GM06990 (cell line): ENCODE measurements at regions not wholly inside any gene's neighbourhood (a gene's known extent, or its start where the extent isn't known, plus 50 kb on each side); places are given as distances from the start of the nearest gene placed in this dataset.
A peak's percentile ranks its signal among the peaks of the same experiment; 100 is the strongest.
"Not testable (repeated sequence)": the region's sequence is repeated elsewhere in the genome, so short reads cannot be mapped to it uniquely, and the experiment has no call there.

Source experiments
- DNase-seq: peaks from one replicate; pipeline ENCODE4 v3.0.0-alpha.2; 2011; ENCODE audit not compliant: insufficient read length; ENCODE audit errors: extremely low read depth
- H3K27me3 ChIP-seq: replicated peaks from 2 replicates; pipeline ENCODE4 v1.6.0; 2011; ENCODE audit warnings: low read length; ENCODE audit not compliant: control insufficient read depth, insufficient read depth
- H3K36me3 ChIP-seq: 2 replicates; pipeline ENCODE4 v1.5.1; 2011; ENCODE audit warnings: low read length; ENCODE audit not compliant: control insufficient read depth, insufficient read depth
- H3K4me3 ChIP-seq: replicated peaks from 2 replicates; pipeline ENCODE4 v1.5.1; 2011; ENCODE audit warnings: low read depth, mild to moderate bottlenecking, control low read depth, low read length
- TF ChIP-seq, protein P1 (sequence below): IDR thresholded peaks from 2 replicates; pipeline ENCODE4 v1.5.1; 2011; ENCODE audit warnings: low read length, control low read depth, mild to moderate bottlenecking, inconsistent platforms; ENCODE audit not compliant: insufficient read depth, poor library complexity, severe bottlenecking

DNA sequence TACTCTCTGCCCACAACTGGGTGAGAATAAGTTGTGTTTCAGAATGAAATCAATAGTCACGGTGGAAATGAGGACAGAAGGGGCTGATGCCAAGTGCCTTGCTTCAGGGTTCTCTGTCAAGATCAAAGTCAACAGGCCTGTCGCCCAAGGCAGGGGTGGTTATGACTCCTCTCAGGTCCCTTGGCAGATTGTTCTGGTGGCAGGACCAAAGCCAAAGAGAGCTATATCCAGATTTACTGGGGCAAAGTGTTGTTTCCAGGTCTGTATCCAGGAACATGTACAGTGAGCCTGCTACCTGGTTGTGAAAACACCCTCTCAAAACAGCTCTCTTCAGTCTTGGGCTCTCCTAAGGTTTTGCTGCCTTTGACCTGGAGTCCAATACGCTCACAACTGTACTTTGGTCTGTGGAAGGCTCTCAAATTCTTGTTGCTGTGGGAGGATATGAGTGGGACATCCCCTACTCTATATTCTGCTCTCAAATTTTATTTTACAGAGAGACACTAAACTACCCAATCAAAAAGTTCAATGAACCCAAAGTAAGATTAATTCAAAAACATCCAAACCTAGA, 175.1 kb upstream of the ETV3 start:
- Histone ChIP-seq H3K27me3 (no peaks in the 10 kb centered on the region), H3K4me3 (no peak overlapping the region), H3K36me3 (no peaks in the 10 kb centered on the region)
- no peak for DNase-seq
- TF ChIP-seq, protein P1, sequence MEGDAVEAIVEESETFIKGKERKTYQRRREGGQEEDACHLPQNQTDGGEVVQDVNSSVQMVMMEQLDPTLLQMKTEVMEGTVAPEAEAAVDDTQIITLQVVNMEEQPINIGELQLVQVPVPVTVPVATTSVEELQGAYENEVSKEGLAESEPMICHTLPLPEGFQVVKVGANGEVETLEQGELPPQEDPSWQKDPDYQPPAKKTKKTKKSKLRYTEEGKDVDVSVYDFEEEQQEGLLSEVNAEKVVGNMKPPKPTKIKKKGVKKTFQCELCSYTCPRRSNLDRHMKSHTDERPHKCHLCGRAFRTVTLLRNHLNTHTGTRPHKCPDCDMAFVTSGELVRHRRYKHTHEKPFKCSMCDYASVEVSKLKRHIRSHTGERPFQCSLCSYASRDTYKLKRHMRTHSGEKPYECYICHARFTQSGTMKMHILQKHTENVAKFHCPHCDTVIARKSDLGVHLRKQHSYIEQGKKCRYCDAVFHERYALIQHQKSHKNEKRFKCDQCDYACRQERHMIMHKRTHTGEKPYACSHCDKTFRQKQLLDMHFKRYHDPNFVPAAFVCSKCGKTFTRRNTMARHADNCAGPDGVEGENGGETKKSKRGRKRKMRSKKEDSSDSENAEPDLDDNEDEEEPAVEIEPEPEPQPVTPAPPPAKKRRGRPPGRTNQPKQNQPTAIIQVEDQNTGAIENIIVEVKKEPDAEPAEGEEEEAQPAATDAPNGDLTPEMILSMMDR = no peak

DNA sequence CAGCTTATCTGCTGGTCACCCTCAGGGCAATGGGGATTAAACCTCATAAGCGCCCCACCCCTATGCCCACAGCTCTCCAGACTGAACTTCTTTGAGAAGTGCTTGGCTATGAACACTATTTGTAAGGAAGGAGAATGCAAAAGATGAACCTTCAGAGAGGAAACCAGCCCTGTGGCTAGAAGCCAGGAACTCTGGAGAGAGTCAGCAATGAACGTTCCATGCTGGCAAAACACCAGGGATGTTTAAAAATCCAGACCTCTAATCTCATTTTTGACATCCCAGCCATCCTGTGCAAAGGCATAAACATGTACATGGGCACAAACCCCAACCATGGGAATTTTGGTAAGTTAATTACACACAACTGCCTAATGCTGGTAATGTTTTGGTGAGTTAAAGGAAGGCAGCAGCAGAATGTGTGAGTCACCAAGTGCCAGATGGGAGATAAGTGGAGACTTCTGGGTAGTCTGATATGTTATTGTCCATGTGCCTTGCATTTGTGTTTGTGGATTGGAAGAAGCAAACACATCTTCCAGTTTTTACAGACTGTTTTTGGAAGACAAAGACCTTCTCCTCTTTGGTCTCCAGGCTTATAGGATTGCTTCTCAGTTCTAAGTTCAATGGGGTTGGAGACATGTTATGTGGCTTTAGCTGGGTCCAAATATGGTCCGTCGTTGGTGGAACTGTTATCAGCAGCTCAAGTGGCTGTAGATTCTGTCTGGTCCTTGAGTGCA, 174.1 kb upstream of the ETV3 start:
- no peaks in the 10 kb centered on the region for H3K36me3 ChIP-seq
- no peaks in the 10 kb centered on the region for H3K27me3 ChIP-seq
- TF ChIP-seq, protein P1 = no peak
- DNase-seq = no peak
- no peak overlapping the region for H3K4me3 ChIP-seq

DNA sequence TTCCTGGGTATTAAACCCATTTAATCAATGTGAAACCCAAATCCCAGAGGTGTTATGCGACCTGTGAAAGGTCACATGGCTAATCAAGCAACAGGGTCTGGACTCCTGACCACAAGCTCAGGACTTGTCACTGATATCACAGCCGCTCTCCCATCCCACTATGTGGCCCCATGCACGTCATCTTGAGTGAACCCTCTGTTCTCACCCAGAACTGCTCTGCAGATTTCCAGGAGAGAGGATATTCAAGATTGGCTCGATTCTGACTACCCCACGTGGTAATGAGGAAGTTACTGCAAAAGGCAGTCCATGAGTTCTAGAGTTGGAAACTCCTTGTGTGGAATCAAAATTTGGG, 173.5 kb upstream of the ETV3 start:
- Histone ChIP-seq H3K4me3 (no peak overlapping the region), H3K27me3 (no peaks in the 10 kb centered on the region), H3K36me3 (no peaks in the 10 kb centered on the region)
- TF ChIP-seq, protein P1 = no peak
- DNase-seq = no peak

DNA sequence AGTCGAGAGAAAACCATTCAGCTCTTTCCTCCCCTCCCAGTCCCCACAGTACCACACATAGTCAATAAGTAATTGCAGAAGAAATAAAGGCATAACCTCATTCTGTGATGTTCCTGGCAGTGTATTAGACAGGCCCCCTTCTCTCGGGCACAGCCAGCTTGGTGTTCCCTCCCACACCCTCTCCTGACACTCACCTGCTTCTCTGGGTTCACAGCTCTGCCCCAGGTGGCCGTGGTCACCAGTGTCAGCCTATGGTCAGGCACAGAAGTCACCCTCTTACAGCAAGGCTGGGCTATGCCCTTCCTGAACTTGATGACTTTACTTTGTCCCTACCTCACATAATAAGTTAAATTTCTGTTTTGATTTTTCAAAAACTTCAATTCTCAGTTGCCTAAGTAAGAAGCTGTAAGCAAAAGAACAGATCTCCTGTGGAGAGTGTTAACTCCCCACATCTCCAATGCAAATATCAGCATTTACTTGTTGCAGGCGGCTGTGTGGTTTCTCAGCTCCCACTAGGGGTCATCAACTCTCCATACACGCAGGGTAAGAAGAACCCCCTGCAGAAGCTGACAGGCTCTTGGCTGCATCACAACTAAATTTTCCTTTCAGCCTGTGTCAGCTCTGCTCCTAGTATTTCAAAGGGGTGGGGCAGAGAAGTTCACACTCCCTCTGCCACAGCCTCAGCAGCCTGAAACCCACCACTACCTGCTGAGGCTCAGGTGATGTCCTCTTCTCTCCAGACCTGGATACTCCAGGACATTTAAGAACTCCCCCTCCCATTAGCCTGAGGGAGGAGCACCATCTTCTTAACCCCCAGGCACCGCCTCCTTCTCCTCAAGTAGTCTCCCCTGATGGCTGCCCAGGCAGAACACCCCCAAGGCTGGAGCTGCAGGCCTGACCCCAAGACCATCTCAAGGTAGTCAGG, 172.9 kb upstream of the ETV3 start:
- H3K27me3 ChIP-seq, H3K36me3 ChIP-seq, H3K4me3 ChIP-seq, DNase-seq: not testable (repeated sequence)
- TF ChIP-seq, protein P1 = peak; percentile 41

DNA sequence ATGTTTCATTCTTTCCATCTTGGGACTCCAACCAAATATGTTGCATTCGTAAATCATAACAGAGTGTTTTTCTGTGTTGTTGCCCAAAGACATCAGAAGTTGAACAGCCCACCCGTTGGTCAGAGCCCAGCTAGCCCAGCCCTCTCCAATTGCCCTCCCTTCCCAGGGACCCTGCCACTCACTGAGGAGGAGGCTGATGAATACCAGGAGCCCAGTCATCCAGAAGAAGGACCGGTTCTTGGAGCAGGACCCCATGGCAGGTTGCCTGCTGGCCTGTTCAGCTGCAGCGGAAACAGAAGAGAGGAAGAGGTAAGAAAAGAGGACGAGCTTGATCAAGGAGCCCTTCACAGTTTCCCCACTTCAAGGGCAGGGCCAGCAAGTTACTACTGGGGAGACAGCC, 172.2 kb upstream of the ETV3 start:
- TF ChIP-seq, protein P1 = no peak

More for the DNA sequence above, 172.2 kb upstream of the ETV3 start:
- Histone ChIP-seq H3K36me3 (no peaks in the 10 kb centered on the region), H3K4me3 (no peak overlapping the region), H3K27me3 (no peaks in the 10 kb centered on the region)
- DNase-seq = no peak
